HG03060 (cell line): ENCODE measurements at regions not wholly inside any gene's neighbourhood (a gene's known extent, or its start where the extent isn't known, plus 50 kb on each side); places are given as distances from the start of the nearest gene placed in this dataset.

Source experiments
- ATAC-seq: cut with Tn5 transposase; IDR thresholded peaks from one replicate; pipeline ENCODE4 v1.9.1; 2021; ENCODE audit warnings: low read depth, moderate number of reproducible peaks; ENCODE audit not compliant: unreplicated experiment

GRCh38 chr13:64909184-64909583 lies 2321.0 kb downstream of the PCDH9 start:
- ATAC-seq: no peak

- ATAC-seq: no peak
These were observed 2330.1 kb downstream of the PCDH9 start for GRCh38 chr13:64900039-64900438.

GRCh38 chr13:64884976-64885375 lies 2345.2 kb downstream of the PCDH9 start:
- ATAC-seq: no peak

GRCh38 chr13:64877176-64877575 lies 2353.0 kb downstream of the PCDH9 start:
- ATAC-seq: no peak

DNA sequence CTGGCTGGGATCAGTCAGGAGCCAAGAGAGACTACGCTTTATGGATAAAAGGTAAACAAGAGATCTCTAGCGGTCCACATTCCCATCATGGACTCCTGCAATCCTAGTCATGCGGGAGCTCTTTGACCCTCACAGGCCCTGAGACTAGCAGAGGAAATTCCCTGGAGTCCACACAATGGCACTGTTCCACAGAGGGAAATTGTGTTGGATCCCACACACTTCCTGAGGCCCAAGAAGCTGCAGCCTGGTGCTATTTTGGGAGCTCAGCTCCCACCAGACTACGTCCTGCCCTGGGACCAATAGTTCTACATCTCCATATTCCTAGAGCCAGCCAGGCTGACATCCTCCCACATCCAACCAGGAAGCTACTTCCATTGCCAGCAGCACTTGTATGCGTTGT lies 2358.4 kb downstream of the PCDH9 start:
- ATAC-seq: no peak

DNA sequence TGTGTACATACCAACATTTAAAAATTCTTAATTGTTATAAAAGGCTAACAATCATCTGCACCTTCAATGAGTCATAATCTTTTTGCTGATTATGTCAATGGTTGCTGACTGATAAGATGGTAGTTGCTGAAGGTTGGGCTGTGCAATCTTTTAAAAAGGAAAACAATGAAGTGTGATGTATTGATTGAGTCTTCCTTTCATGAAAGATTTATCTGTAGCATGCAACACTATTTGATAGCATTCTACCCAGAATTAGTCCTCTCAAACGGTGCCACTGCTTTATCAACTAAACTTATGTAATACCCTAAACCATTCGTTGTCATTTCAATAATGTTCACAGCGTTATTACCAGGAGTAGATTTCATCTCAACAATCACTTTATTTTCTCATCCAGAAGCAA lies 2360.6 kb downstream of the PCDH9 start:
- no peak for ATAC-seq

DNA sequence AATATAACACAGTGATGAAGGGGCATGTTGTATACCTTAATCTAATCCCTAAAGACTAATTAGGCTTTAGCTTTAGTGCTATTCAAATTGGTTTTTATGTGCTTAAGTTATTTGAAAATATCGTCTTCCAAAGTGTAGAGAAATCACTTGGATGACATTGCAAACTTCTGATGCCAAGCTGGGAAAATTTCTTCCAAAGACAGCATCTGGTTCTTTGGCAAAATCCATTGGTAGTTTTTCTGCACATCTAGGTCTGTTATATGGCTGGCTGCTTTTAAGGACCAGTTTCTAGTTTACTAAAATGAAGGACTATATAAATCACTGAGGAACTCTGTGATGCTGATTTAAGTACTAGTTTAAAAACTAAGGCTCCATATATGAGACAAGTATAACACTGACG lies 2362.3 kb downstream of the PCDH9 start:
- no peak for ATAC-seq

DNA sequence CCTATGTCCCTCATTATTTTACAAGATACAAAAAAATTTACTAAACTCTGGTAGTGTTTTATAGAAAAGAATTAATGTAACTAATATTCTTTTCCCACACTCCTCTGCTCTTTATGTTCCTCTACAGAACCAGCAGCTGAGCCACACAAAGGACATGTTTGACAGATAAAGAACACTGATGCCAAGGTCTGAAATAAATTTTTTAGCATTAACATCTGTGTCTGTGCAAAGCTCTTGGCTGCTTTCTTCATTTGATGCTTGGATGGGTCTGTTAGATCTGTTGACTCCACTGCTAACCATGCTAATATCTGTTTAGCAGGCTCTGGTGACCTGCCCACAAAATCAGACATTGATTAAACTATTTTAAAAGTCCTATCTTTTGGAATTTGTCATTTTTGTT lies 2363.8 kb downstream of the PCDH9 start:
- ATAC-seq: no peak

DNA sequence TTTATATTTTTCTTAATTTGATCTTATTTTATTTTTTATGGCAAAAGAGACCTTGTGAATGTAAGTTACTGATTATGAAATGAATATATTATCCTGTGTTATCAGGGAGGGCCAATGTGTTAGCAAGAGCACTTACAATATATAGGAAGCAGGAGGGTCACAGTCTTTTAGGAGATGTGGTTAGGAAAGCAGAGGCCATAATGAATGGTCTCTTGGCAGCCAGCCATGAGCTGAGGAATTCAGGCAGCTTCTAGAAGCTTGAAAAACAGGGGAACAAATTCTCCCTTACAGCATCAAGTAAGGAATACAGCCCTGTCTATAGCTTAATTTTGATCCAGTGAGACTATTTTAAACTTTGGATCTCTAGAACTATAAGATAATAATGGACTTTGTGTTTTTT lies 2374.6 kb downstream of the PCDH9 start:
- ATAC-seq: no peak

DNA sequence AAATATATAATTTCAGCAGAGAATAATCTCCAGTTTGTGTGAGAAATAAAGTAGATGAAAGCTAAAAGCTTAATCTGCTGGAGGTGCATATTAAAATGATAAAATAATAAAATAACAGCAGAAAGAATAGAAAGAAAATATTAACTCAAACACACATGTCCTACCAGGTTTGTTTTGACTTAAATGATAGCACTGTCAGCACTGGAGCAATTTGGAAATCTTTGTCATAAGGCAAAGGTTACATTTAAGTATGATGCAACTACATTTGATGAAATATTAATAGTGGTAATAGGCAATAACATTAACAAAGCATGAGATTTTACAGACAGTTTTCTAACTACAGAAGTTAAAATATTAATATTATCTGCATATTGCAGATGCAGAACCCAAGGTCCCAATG lies 2380.1 kb downstream of the PCDH9 start:
- no peak for ATAC-seq

DNA sequence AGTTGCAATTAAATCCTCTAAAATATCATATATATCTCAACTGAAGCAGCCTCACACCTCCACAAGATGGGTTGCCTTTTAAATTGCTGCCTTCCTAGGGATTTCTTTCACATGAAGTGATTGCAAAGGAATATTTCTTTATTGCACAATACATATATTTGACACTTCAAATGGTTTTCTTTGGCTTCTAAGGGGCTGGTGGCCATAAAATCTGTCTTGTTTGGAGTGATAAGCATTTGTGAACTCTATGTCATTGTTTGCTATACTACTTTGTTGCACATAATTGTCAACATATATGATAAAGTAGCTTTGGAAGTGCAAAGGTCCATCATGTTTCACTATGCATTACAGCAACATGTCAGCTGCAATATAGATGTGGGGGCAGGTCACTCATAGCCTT lies 2380.9 kb downstream of the PCDH9 start:
- ATAC-seq: no peak

- ATAC-seq: no peak
These were observed 2382.4 kb downstream of the PCDH9 start for GRCh38 chr13:64847767-64848166.

DNA sequence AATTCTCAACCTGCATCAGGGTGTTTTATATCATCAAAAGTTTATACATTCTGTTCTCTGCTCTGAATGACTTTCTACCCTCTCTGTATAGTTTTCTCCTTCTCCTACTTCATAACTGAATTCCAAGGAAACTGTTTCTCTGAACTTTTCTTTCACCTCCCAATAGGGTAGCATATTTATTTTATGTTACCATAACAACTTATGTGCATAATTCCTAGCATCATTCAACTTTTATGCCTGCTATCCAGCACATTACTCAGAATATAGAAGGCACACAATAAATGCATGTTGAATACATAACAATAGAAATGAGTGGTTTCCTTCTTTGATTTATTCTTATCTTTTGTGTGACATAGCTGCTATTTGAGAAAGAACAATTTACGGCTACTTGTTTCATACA lies 2385.0 kb downstream of the PCDH9 start:
- ATAC-seq: no peak

DNA sequence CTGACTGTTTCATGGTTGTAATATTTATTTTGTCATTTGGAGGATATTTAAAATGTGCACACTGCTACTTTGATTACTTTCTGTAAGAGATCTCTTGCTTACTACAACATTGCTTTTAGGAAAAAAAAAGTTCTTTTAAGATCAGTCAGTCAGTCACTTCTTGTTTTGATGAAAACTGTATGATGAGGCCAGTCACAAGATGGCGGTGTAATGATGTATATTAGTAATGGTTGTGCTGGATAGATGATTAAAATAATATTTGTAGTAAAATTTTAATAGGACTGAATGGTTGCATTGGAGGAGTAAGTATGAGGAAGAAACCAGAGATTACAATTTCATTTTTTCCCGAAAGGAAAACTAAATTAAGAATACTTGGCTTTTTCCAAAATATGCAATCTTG lies 2411.1 kb downstream of the PCDH9 start:
- ATAC-seq: no peak

GRCh38 chr13:64817691-64818090 lies 2412.4 kb downstream of the PCDH9 start:
- no peak for ATAC-seq

GRCh38 chr13:64810750-64811149 lies 2419.4 kb downstream of the PCDH9 start:
- ATAC-seq: no peak

- no peak for ATAC-seq
These were observed 2421.4 kb downstream of the PCDH9 start for GRCh38 chr13:64808704-64809103.

- ATAC-seq: no peak
These were observed 2428.4 kb downstream of the PCDH9 start for GRCh38 chr13:64801768-64802167.

GRCh38 chr13:64798422-64798821 lies 2431.7 kb downstream of the PCDH9 start:
- no peak for ATAC-seq

DNA sequence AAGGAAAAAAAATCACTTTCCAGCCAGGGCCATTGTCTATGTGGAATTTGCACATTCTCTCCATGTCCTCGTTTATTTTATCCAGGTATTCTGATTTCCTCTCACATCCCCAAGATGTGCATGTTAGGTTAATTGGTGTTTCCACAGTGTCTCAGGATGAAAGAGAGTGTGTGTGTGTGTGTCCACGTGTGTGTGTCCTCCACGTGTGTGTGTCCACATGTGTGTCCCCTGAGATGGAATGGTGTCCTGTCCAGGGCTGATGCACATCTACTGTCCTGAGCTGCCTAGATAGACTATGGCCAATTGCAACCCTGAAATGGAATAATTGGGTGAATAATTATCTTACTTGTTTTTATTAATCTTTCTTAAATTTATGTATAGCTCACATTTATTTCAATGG lies 2436.5 kb downstream of the PCDH9 start:
- ATAC-seq: no peak

GRCh38 chr13:64793131-64793530 lies 2437.0 kb downstream of the PCDH9 start:
- no peak for ATAC-seq

DNA sequence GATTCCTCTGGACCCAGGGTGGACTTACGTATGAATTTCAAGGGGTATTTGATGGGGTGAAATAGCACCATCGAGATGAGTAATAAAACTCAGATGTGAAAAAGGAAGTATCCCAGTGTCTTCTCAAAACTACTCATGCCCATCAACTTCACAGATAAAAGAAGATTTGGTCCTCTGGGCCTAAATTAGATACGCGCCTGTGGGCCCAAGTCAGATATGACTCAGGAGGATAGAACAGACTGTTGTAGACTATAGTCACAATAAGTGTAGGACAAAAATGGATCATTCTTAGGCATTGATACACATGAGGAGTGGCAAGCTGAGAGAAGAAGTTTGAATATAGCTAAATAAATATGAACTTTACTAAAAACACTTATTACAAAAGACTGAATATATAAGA lies 2438.8 kb downstream of the PCDH9 start:
- ATAC-seq: no peak

DNA sequence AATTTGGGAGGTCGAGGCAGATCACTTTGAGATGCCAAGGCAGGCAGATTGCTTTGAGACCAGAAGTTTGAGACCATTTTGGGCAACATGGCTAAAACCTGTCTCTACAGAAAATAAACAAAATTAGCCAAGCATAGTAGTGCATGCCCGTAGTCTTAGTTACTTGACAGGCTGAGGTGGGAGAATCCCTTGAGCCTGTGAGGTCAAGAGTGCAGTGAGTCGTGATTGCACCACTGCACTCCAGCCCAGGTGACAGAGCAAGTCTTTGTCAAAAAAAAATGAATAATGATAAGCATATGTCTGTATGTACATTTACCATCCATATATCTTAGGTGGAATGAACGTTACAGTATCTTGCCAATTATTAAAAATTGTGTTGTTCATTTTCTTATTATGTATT lies 2447.7 kb downstream of the PCDH9 start:
- no peak for ATAC-seq

DNA sequence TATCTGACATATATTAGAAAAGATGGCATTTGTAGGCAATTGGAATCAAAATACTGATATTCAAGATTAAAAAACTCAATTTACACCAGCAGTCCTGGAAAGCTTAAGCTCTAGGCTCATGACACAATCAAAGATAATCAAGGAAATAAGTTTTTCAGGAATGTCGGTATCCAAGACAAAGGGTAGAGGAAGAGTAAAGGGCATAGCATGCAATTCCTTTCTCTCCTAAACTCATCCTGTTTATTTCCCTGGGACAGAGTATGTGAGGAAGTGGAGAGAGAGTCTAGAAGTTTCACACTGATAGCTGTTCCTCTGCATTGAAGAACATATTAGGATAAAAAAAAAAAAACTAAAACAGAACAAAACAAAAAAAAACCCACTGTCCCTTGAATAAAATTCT lies 2452.1 kb downstream of the PCDH9 start:
- no peak for ATAC-seq
